ENCODE measurements at regions not wholly inside any gene's neighbourhood (a gene's known extent, or its start where the extent isn't known, plus 50 kb on each side); places are given as distances from the start of the nearest gene placed in this dataset.

- peak; percentile 63 for DNase-seq (ENCODE audit: low read depth, low spot score)
- peaks cover 4 to 21% of the 10 kb centered on the region in 2 experiments for H3K36me3 ChIP-seq (ENCODE audit: control insufficient read depth in 2 of 2, extremely low read depth in 1 of 2, insufficient read depth in 2 of 2, low read length in 2 of 2)
- FAIRE-seq: peak; percentile 63
- H3K79me2 ChIP-seq (ENCODE audit: control insufficient read depth, insufficient read depth, low read length): no peaks in the 10 kb centered on the region
- no peaks in the 10 kb centered on the region for H3K9me3 ChIP-seq (replicated peaks; ENCODE audit: control insufficient read depth, insufficient read depth, low read length)
- dilution Hi-C loops (cut with MboI; ENCODE audit: extremely low pct_ligation_motif_present, low sequenced_read_pairs): no loop called here
- no TSS peak for BruUV-seq (replicated peaks)
- H4K20me1 ChIP-seq (replicated peaks; ENCODE audit: control insufficient read depth, extremely low read depth, insufficient read depth, low read length): no peaks in the 10 kb centered on the region
- peak overlapping the region; percentile 44 for H3K4me2 ChIP-seq (ENCODE audit: insufficient read depth, low read length)
- no peak for TF ChIP-seq POLR2AphosphoS5 (IDR thresholded peaks at IDR 0.05; ENCODE audit: insufficient read depth, low read depth, low read length)
- TF ChIP-seq JUN (IDR thresholded peaks at IDR 0.05; ENCODE audit: borderline replicate concordance, insufficient read depth, insufficient read length, low read depth): peak; percentile 84
- peak; percentile 57 for TF ChIP-seq FOS (IDR thresholded peaks at IDR 0.05; ENCODE audit: borderline replicate concordance, insufficient read depth, low read length)
- no peak for TF ChIP-seq MAX (IDR thresholded peaks at IDR 0.05; ENCODE audit: insufficient read depth, insufficient read length)
- POLR2A ChIA-PET: no interaction called here
- H3K9me1 ChIP-seq (replicated peaks; ENCODE audit: control insufficient read depth, extremely low read depth, insufficient read depth, low read length): no peaks in the 10 kb centered on the region
- H2AFZ ChIP-seq (ENCODE audit: low read depth, low read length): no peak overlapping the region
- no peak overlapping the region for H3K4me3 ChIP-seq (replicated peaks in 1 of 3; ENCODE audit: insufficient read depth in 1 of 3, low read depth in 1 of 3, low read length in 3 of 3)
- H3K27me3 ChIP-seq (ENCODE audit: control insufficient read depth in 2 of 2, insufficient read depth in 2 of 2, low read length in 2 of 2): no peaks in the 10 kb centered on the region
- CTCF ChIA-PET: interaction anchor here (1.3 to 3.1 kb wide), 3 partner anchors 43 to 216 kb away, joined by 5 to 23 read pairs (median 7); no protein-coding TSS in a partner anchor
- peak overlapping the region; percentile 79 for H3K27ac ChIP-seq (ENCODE audit: insufficient read depth, low read depth, low read length)
- intact Hi-C loops (cut with micrococcal nuclease): loop anchor here (10.0 kb wide), 1 partner anchor 461 kb away; no protein-coding TSS in a partner anchor
- peak overlapping the region; percentile 3 for H3K9ac ChIP-seq (replicated peaks; ENCODE audit: extremely low read depth, insufficient read depth, low read length)
- peaks cover 27% of the 10 kb centered on the region for H3K4me1 ChIP-seq (ENCODE audit: control insufficient read depth, extremely low read depth, insufficient read depth, low read length)
Observed at GRCh38 chr2:196293751-196294515, 122.6 kb upstream of the STK17B start.

GRCh38 chr2:196294516-196294909 is 123.1 kb upstream of the STK17B start:
- intact Hi-C loops (cut with micrococcal nuclease) (loop anchor here (10.0 kb wide), 1 partner anchor 460 kb away; no protein-coding TSS in a partner anchor), dilution Hi-C loops (cut with MboI; ENCODE audit: extremely low pct_ligation_motif_present, low sequenced_read_pairs) (no loop called here)
- peaks cover 27% of the 10 kb centered on the region for H3K4me1 ChIP-seq (ENCODE audit: control insufficient read depth, extremely low read depth, insufficient read depth, low read length)
- peak overlapping the region; percentile 3 for H3K9ac ChIP-seq (replicated peaks; ENCODE audit: extremely low read depth, insufficient read depth, low read length)
- POLR2A ChIA-PET: no interaction called here
- H3K27ac ChIP-seq (ENCODE audit: insufficient read depth, low read depth, low read length): peak overlapping the region; percentile 79
- no peaks in the 10 kb centered on the region for H3K27me3 ChIP-seq (ENCODE audit: control insufficient read depth in 2 of 2, insufficient read depth in 2 of 2, low read length in 2 of 2)
- H3K9me1 ChIP-seq (replicated peaks; ENCODE audit: control insufficient read depth, extremely low read depth, insufficient read depth, low read length): no peaks in the 10 kb centered on the region
- CTCF ChIA-PET: interaction anchor here (0.9 to 3.1 kb wide), 4 partner anchors 16 to 216 kb away, joined by 3 to 23 read pairs (median 6); no protein-coding TSS in a partner anchor
- TF ChIP-seq JUN (IDR thresholded peaks at IDR 0.05; ENCODE audit: borderline replicate concordance, insufficient read depth, insufficient read length, low read depth) (no peak), MYC (IDR thresholded peaks at IDR 0.05; ENCODE audit: low read depth, low read length) (no peak), FOS (IDR thresholded peaks at IDR 0.05; ENCODE audit: borderline replicate concordance, insufficient read depth, low read length) (no peak), MAX (IDR thresholded peaks at IDR 0.05; ENCODE audit: insufficient read depth, insufficient read length) (no peak), GATA2 (IDR thresholded peaks at IDR 0.05; ENCODE audit: insufficient read depth, insufficient read length, low read depth, low read length) (no peak), EZH2 (IDR thresholded peaks at IDR 0.05; ENCODE audit: borderline replicate concordance, low read depth, low read length, severe bottlenecking) (no peak)
- TF ChIP-seq, protein P1, sequence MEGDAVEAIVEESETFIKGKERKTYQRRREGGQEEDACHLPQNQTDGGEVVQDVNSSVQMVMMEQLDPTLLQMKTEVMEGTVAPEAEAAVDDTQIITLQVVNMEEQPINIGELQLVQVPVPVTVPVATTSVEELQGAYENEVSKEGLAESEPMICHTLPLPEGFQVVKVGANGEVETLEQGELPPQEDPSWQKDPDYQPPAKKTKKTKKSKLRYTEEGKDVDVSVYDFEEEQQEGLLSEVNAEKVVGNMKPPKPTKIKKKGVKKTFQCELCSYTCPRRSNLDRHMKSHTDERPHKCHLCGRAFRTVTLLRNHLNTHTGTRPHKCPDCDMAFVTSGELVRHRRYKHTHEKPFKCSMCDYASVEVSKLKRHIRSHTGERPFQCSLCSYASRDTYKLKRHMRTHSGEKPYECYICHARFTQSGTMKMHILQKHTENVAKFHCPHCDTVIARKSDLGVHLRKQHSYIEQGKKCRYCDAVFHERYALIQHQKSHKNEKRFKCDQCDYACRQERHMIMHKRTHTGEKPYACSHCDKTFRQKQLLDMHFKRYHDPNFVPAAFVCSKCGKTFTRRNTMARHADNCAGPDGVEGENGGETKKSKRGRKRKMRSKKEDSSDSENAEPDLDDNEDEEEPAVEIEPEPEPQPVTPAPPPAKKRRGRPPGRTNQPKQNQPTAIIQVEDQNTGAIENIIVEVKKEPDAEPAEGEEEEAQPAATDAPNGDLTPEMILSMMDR (IDR thresholded peaks at IDR 0.05; ENCODE audit: extremely low read depth in 1 of 2, insufficient read depth in 1 of 2, low read depth in 1 of 2, low read length in 2 of 2): no peak
- peak overlapping the region; percentile 44 for H3K4me2 ChIP-seq (ENCODE audit: insufficient read depth, low read length)
- H3K79me2 ChIP-seq (ENCODE audit: control insufficient read depth, insufficient read depth, low read length): no peaks in the 10 kb centered on the region
- DNase-seq (ENCODE audit: low read depth, low spot score): no peak
- no peaks in the 10 kb centered on the region for H4K20me1 ChIP-seq (replicated peaks; ENCODE audit: control insufficient read depth, extremely low read depth, insufficient read depth, low read length)
- H3K4me3 ChIP-seq (replicated peaks in 1 of 3; ENCODE audit: insufficient read depth in 1 of 3, low read depth in 1 of 3, low read length in 3 of 3): no peak overlapping the region
- H3K36me3 ChIP-seq (ENCODE audit: control insufficient read depth in 2 of 2, extremely low read depth in 1 of 2, insufficient read depth in 2 of 2, low read length in 2 of 2): peaks cover 4 to 18% of the 10 kb centered on the region in 2 experiments
- no peak for FAIRE-seq
- no peak overlapping the region for H2AFZ ChIP-seq (ENCODE audit: low read depth, low read length)
- no peaks in the 10 kb centered on the region for H3K9me3 ChIP-seq (replicated peaks; ENCODE audit: control insufficient read depth, insufficient read depth, low read length)
- TSS peak; percentile 93 for BruUV-seq (replicated peaks)

Data from endothelial cell of umbilical vein (primary cell).